Lower leg skin (tissue), 4 donors: ENCODE measurements at regions not wholly inside any gene's neighbourhood (a gene's known extent, or its start where the extent isn't known, plus 50 kb on each side); places are given as distances from the start of the nearest gene placed in this dataset.

Source experiments
- DNase-seq, 2 donors: peaks; one replicate each; pipeline ENCODE4 v3.0.0-alpha.2; 2019; ENCODE audit warnings: low spot score in 2 of 2
- H3K4me3 ChIP-seq: fragments of 200-600 bp; sonication (generic); 2 replicates; pipeline ENCODE4 v1.5.1; 2017; ENCODE audit warnings: mild to moderate bottlenecking, low read depth; ENCODE audit not compliant: poor library complexity, severe bottlenecking
- POLR2A ChIP-seq, 2 donors: fragments of 450-650 bp; IDR thresholded peaks; one replicate each; pipeline ENCODE4 v1.6.1; 2016 to 2017; ENCODE audit warnings: antibody characterized with exemption in 2 of 2, mild to moderate bottlenecking in 1 of 2, moderate library complexity in 1 of 2
- WGBS, 2 donors: methylation state at CpG; one replicate each; pipeline ENCODE4 v1.1.5; 2018; 5-methylcytosine and 5-hydroxymethylcytosine counted together
- intact Hi-C: fragments of 100-400 bp; cut with DNase I; formaldehyde crosslinking; loops from one replicate; pipeline ENCODE4 v1.15.0; 2023; ENCODE audit warnings: low total_unique reads
- TF ChIP-seq, protein P1 (sequence below), 3 donors: fragments of 450-650 bp; IDR thresholded peaks; one replicate each; pipeline ENCODE4 v1.5.1; 2016; ENCODE audit warnings: antibody characterized with exemption in 3 of 3, mild to moderate bottlenecking in 3 of 3, moderate library complexity in 2 of 3

DNA sequence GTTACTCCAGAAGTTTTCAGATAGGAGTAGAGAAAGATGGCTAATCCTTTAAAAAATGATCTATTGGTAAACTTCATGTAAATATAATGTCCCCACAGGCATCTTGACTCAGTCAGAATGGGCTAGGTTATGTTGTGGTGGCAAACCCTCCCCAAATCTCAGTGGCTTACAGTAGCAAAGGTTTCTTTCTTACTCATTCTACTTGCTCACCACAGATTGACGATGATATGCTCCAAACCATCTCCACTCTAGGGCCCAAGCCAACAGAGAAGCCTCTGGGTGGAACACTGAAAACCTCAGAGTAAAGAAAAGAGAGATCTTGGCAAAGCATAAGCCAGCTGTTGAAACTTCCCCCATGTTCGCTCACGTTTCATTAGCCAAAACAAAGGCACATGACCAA lies 146.4 kb downstream of the EMP1 start:
- no peak overlapping the region for H3K4me3 ChIP-seq
- no peak for DNase-seq
- intact Hi-C loops = no loop called here
- TF ChIP-seq POLR2A (IDR thresholded peaks at IDR 0.05) = no peak
- TF ChIP-seq, protein P1, sequence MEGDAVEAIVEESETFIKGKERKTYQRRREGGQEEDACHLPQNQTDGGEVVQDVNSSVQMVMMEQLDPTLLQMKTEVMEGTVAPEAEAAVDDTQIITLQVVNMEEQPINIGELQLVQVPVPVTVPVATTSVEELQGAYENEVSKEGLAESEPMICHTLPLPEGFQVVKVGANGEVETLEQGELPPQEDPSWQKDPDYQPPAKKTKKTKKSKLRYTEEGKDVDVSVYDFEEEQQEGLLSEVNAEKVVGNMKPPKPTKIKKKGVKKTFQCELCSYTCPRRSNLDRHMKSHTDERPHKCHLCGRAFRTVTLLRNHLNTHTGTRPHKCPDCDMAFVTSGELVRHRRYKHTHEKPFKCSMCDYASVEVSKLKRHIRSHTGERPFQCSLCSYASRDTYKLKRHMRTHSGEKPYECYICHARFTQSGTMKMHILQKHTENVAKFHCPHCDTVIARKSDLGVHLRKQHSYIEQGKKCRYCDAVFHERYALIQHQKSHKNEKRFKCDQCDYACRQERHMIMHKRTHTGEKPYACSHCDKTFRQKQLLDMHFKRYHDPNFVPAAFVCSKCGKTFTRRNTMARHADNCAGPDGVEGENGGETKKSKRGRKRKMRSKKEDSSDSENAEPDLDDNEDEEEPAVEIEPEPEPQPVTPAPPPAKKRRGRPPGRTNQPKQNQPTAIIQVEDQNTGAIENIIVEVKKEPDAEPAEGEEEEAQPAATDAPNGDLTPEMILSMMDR (IDR thresholded peaks at IDR 0.05) = no peak
- 37 to 66% methylated on average over 3 of the region's 3 CpGs for WGBS, 2 donors

DNA sequence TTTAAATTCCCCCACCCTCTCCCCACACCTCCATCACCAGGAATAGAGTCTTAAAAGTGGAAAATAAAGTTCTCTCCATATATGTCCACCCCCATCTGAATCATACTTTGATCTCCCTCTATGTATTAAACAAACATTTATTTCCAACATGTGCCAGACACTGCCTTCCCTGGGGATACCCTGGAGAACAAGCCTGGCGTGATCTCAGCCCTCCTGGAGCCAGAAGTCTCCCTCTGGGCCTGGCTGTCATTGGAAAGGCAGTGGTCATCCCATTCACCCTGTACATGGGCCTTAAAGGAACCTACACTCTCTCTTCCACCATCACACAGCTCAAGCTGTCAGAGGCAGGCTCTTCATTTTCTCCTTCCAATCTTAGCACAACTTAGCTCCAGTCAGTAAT lies 143.6 kb downstream of the EMP1 start:
- no peak overlapping the region for H3K4me3 ChIP-seq
- DNase-seq = no peak
- intact Hi-C loops = no loop called here
- 38 to 44% methylated on average over 1 of the region's 1 CpG for WGBS, 2 donors
- TF ChIP-seq, protein P1 (IDR thresholded peaks at IDR 0.05) = no peak
- TF ChIP-seq POLR2A (IDR thresholded peaks at IDR 0.05) = no peak

DNA sequence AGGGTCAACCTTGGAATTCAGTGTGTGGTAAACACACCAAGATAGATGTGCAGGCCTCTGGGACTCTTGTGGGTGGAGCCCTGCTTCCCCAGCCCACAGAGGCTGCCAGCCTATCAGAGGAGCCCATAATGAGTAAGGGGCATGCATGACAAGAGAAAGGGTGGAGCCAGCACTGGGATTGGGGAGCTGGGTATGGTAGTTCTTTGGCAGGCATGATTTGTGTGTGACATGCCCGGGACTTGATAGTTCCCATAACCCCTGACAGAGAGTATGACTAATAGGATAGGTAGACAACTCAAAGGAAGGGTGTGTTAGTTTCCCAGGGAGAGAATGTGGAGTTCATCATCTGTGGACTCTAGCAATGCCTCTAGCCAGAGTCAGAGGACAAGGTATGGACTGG lies 143.0 kb downstream of the EMP1 start:
- TF ChIP-seq, protein P1 (IDR thresholded peaks at IDR 0.05) = no peak
- TF ChIP-seq POLR2A (IDR thresholded peaks at IDR 0.05) = no peak
- 46 to 55% methylated on average over 1 of the region's 1 CpG for WGBS, 2 donors
- no peak overlapping the region for H3K4me3 ChIP-seq
- intact Hi-C loops = no loop called here
- DNase-seq = no peak

DNA sequence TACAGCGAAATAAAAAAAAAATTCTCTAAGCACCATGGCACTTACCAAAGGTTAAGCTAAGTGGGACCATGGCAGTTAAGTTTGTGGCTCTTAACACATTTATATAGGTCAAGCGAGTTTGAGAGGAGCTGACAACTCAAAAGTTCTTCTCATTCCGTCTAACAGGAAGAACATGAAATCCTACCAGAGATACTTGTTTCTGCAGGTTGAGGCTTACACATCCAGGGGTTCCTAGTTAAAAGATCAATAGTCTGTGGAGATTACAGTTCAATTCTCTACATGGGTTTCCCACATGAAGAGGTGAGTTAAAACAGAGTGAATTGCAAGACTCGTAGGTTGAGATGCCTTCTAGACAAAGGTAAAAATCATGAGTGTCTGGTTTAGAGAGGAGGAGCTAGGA lies 142.6 kb downstream of the EMP1 start:
- DNase-seq = no peak
- H3K4me3 ChIP-seq = no peak overlapping the region
- WGBS, 2 donors = 73 to 87% methylated on average over 4 of the region's 4 CpGs
- TF ChIP-seq POLR2A (IDR thresholded peaks at IDR 0.05) = no peak
- TF ChIP-seq, protein P1 (IDR thresholded peaks at IDR 0.05) = no peak
- intact Hi-C loops = no loop called here

DNA sequence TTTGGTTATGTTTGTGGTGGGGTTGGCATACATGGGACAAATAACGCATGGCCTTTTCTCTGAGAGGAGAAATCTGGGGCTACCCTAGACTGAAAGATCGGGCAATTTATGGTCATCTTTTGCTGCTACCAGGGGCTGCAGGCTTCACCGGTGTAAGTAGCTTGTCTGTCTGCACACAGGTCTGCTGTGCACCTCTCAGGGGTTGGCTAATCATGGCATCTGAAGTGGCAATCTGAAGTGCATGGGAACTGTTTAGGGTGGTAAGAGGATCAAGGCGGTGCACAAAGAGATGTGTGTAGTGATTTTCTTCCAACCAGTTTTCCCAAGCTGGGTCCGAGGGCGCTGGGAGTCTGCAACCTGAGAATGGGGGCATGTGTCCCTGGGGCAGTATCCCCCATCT lies 141.3 kb downstream of the EMP1 start:
- TF ChIP-seq POLR2A (IDR thresholded peaks at IDR 0.05) = no peak
- TF ChIP-seq, protein P1 (IDR thresholded peaks at IDR 0.05) = no peak
- no peak for DNase-seq
- no peak overlapping the region for H3K4me3 ChIP-seq
- 80% methylated on average over 6 of the region's 6 CpGs for WGBS, 2 donors
- intact Hi-C loops = no loop called here

DNA sequence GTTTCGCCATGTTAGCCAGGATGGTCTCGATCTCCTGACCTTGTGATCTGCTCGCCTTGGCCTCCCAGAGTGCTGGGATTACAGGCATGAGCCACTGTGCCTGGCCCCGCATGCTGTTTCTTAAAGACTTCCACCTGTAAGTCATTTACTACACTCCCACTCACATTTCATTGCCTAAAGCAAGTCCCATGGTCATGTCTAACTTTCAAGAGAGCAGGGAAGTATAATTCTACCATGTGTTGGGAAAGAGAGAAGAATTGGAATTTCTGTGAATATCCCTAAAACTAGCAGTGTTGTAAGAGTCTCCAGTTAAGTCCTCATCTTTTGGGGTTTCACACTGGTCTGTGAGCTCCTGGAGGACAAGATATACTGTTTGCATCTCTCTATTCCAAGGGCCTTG lies 139.7 kb downstream of the EMP1 start:
- WGBS, 2 donors = 82 to 87% methylated on average over 4 of the region's 4 CpGs
- H3K4me3 ChIP-seq = no peak overlapping the region
- intact Hi-C loops = no loop called here
- DNase-seq = no peak
- TF ChIP-seq, protein P1 (IDR thresholded peaks at IDR 0.05) = no peak
- TF ChIP-seq POLR2A (IDR thresholded peaks at IDR 0.05) = no peak
